GM19193 (cell line): ENCODE measurements at regions not wholly inside any gene's neighbourhood (a gene's known extent, or its start where the extent isn't known, plus 50 kb on each side); places are given as distances from the start of the nearest gene placed in this dataset.

Experiments used
- POLR2A ChIP-seq: IDR thresholded peaks from 4 replicates; pipeline ENCODE4 v1.6.1; 2011; ENCODE audit not compliant: insufficient read depth, insufficient read length; ENCODE audit errors: extremely low read depth

GRCh38 chr3:16088496-16088895 is 86.0 kb upstream of the GALNT15 start:
- TF ChIP-seq POLR2A = no peak

- TF ChIP-seq POLR2A = no peak
Measured at GRCh38 chr3:16089521-16089920, 85.0 kb upstream of the GALNT15 start.

- no peak for TF ChIP-seq POLR2A
Measured at GRCh38 chr3:16090024-16090423, 84.5 kb upstream of the GALNT15 start.

- TF ChIP-seq POLR2A = no peak
Measured at GRCh38 chr3:16090706-16091105, 83.8 kb upstream of the GALNT15 start.

GRCh38 chr3:16092923-16093322 is 81.6 kb upstream of the GALNT15 start:
- TF ChIP-seq POLR2A = no peak

- no peak for TF ChIP-seq POLR2A
Measured at GRCh38 chr3:16101295-16102186, 72.9 kb upstream of the GALNT15 start.

- no peak for TF ChIP-seq POLR2A
Measured at GRCh38 chr3:16102187-16102561, 72.3 kb upstream of the GALNT15 start.

GRCh38 chr3:16102905-16103364 is 71.5 kb upstream of the GALNT15 start:
- no peak for TF ChIP-seq POLR2A

- TF ChIP-seq POLR2A = no peak
Measured at GRCh38 chr3:16103472-16103871, 71.0 kb upstream of the GALNT15 start.

- TF ChIP-seq POLR2A = no peak
Measured at GRCh38 chr3:16104156-16104555, 70.3 kb upstream of the GALNT15 start.

GRCh38 chr3:16106050-16106449 is 68.4 kb upstream of the GALNT15 start:
- no peak for TF ChIP-seq POLR2A

GRCh38 chr3:16108424-16108823 is 66.1 kb upstream of the GALNT15 start:
- TF ChIP-seq POLR2A = no peak

- TF ChIP-seq POLR2A = no peak
Measured at GRCh38 chr3:16109929-16110328, 64.6 kb upstream of the GALNT15 start.

- no peak for TF ChIP-seq POLR2A
Measured at GRCh38 chr3:16112910-16113504, 61.5 kb upstream of the GALNT15 start.

GRCh38 chr3:16113704-16114103 is 60.8 kb upstream of the GALNT15 start:
- no peak for TF ChIP-seq POLR2A

- no peak for TF ChIP-seq POLR2A
Measured at GRCh38 chr3:16114429-16114828, 60.1 kb upstream of the GALNT15 start.
